HG03565 (cell line): ENCODE measurements at regions not wholly inside any gene's neighbourhood (a gene's known extent, or its start where the extent isn't known, plus 50 kb on each side); places are given as distances from the start of the nearest gene placed in this dataset.

Experiments
- ATAC-seq: cut with Tn5 transposase; IDR thresholded peaks from one replicate; pipeline ENCODE4 v1.9.1; 2021; ENCODE audit warnings: mild to moderate bottlenecking, moderate library complexity; ENCODE audit not compliant: unreplicated experiment

DNA sequence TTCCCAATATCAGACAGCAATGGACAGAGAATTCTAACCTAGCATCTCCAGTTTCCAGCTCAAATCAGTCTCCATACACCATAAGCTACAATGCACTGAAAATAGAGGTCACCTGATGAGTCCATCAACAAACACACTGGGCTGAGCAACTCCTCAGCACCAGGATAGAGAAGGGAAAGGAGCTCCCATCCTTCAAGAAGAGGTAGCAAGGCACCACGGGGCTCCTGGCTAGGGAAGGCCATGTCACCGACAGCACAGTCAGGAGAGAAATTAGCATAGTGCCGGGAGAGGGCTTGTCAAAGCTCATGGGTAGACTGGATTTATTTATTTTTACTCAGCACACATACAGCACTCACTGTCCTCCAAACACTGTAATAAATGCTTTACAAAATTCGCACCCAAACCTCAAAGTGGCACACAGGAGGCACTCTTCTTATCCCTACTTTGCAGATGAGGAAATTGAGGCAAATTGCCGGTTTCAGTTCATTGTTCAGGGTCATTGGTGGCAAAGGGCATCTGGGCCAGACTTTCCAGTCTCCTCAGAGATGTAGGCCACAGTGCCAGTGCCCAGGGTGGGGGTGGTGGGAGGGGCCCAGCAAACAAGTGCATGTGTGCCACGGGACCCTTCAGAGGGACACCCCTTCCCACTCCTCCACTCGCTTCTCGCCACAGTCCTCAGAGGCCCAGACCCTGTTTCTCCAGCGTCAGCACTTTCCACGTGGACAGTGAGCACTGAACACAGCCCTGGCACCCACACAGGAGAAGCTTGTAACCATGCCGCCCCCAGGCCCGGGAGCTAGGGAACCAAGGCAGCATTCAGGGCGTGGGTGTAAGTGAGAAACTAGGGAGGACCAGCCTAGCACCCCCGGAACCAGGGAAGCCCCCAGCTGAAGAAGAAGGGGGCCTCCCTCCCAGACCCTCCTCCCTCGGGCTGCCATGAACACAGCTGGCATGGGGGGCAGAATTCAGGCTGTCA, 1417.4 kb downstream of the TBC1D22A start:
- ATAC-seq, result no peak

DNA sequence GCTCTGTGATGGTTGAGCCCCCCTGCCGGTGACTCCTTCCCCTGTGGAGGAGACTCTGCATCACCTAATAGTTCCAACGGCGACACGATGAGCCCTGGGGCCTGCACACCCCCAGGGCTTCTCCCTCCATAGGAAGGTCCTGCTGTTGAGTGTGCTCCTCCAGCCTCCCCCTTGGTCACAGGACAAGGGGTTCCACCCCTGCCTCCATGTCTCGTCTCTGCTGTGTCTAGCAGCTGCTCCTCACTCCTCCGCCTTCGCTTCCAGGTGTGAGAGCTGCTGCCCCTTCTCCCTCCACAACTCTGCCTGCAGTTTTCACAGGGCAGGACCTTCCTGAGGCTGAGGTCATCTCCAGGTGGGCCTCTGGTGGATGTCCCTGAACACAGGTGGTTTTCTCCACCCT, 1416.1 kb downstream of the TBC1D22A start:
- ATAC-seq, result no peak

DNA sequence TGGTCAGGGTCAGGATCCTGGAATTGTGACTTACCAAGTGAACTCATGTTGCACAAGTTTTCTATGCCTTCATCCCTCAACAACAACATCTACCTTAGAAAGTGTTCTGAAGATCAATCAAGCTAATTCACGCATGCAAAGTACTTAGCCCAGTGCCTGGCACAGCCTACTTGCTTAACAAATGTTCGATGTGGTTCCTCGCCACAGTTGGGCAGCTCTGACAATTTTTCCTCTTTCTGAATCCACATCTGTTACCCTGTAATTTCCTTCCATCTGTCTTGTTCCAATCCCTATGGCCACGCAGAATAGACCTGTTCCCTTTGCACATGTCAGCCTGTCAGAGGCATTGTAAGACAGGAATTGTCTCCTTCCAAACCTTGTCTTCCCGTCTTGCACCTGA, 1415.2 kb downstream of the TBC1D22A start:
- ATAC-seq, result no peak

DNA sequence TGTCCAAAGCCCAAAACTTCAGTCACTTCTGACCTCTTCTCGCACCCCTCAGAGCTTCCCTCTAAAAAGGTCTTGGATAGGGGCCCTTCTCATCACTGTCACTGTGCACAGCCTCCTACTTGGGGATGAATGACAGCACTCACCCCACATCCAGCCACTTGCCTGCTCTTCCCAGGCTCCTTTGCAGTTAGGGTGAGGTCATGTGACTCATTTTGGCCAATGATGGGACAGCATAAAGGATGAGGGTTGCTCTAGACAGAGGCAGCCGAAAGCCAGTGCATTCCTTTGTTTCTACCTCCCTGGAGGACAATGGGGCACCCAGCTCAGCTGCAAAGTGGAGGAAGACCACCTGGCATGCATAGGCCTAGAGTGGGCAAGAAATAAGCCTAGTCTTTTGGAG, 1413.3 kb downstream of the TBC1D22A start:
- ATAC-seq, result no peak

DNA sequence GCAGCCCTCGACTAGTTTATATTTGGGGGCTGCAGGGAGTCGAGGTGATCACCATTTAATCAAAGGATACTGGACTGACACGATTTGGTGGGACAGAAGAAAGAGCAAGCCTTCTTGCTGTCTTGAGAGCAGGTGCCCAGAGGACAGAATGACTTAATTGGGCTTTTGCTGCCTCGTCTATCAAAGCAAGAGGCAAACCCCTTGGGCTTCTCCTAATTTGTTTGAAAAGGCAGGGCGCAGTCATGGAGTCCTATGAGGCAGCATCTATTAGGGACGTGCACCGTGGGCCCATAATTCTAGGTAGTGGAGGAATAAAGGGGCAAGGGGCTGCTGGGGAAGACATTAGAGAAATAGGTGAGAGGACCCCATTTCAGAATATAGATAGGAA, 1411.3 kb downstream of the TBC1D22A start:
- no peak for ATAC-seq

DNA sequence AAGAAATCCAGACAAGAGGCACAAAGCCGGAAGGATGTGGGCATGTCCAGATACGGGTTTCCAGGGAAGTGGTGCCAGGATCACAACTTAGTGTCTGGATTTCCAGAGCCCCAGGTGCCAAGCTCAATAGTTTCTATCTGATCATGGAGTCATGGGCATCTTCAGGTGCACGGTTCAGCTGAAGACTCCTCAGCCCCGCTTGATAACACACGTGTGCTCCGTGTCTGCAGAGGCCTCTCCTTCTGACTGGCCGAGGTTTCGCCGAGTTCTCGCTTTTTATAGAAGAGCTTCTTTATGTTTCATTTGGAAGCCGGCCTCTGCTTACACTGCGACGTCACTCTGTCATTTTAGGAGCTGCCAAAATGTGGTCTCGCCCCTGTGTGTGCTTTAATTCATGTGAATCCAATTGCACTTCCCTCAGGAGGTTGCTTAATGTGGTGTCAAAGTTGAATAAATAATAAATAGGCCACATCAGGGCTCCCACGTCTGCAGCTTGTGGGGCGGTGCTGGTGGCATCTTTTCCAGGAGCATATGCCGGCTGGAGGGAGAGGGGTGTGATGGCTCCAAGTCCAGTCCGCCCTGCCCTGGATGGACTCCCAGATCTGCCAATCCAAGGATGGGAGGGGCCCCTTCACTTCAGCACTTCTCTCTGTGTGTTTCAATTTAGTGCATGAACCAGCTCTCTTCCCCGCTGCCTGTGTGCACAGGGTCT, 1410.8 kb downstream of the TBC1D22A start:
- no peak for ATAC-seq

DNA sequence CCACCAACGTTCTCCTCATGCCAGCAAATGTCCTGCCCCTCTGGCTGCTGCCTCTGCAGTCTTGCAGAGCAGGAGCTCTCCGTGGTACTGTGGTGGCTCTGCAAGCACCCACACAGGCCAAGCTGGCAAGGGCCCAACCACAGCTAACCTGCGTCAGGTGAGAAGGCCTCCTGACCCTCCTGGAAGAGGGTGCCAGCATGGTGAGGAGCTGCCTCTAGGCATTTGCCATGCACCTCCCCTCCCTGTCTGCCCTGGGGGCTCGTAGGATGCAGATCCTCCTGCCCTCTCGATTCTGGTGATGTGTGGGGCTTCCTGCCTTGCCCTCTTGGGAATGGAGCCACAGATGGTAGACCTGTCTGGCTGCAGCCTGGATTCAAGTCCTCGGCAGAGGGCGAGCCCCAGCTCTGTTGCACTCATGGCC, 1408.8 kb downstream of the TBC1D22A start:
- ATAC-seq, result no peak

DNA sequence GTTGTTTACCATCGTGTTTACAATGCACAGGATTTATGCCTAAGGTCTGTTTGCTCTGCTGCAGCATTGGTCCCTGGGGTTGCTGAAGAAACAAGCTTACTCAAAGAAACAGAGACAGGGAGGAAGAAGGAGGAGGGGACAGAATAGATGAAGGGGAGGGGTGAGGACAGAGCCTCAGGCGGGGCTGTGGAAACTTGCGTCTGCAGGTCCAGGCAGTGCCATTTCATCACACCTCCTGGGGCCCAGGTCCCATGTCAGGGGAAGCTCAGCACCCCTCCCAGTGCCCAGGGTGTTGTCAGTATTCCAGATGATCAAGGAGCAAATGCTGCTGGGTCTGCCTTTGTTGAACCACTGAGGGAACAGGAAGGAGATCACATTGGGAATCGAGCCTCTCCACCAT, 1406.8 kb downstream of the TBC1D22A start:
- ATAC-seq, result no peak

DNA sequence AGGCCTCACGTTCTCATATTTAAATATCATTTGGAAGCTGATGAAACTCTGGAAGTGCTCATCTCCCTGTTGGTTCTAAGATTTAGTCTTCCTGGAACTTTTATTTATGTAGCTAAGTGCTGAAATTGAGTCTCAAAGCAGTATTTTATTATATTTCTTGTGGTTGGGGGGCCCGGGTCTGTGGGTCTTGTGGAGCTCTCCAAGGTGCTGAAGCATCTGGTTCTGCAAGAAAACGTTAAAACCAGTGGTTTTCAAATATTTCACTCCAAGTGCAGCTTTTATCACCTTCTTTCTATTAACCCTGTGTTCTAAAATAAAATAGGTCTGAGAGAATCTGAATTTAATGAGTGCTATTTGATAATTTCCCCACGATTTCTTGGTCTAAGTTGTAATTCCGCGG, 1404.8 kb downstream of the TBC1D22A start:
- ATAC-seq, result no peak

DNA sequence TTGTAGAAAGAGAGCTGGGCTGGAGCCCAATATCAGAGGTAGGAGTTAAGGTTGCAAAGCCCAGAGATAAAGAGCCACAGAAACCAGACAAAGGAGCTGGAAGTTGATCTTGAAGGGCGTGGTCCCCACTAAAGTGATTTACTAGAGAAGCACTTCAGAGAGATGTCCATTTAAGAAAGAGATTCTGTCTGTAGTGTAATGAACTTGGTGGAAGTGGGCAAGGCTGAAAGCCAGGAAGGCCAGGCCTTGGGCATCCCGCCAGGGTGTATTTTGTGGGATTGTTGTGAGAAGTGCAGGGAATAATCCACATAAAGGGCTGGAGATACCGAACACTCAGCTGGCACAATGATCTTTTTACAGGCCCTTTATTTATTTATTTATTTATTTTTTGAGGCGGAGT, 1398.8 kb downstream of the TBC1D22A start:
- ATAC-seq, result no peak

DNA sequence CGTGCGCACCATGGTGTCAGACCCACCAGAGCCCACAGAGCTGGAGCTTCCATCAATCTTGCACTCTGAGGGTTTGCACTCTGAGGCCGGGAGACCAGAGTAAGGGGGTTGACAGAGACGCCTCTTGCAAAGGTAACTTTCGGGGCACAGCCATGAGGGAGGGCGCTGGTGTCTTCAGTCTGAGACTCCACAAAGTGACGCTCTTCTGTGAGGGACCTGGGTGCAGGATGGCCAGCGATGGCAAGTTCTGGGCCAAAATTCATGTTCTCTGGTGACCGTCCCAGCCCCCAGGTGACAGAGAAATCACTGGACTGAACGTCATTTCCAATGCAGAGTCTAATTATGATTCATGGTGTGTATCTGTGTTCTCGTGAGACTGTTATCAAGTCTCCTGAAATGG, 1395.2 kb downstream of the TBC1D22A start:
- no peak for ATAC-seq

DNA sequence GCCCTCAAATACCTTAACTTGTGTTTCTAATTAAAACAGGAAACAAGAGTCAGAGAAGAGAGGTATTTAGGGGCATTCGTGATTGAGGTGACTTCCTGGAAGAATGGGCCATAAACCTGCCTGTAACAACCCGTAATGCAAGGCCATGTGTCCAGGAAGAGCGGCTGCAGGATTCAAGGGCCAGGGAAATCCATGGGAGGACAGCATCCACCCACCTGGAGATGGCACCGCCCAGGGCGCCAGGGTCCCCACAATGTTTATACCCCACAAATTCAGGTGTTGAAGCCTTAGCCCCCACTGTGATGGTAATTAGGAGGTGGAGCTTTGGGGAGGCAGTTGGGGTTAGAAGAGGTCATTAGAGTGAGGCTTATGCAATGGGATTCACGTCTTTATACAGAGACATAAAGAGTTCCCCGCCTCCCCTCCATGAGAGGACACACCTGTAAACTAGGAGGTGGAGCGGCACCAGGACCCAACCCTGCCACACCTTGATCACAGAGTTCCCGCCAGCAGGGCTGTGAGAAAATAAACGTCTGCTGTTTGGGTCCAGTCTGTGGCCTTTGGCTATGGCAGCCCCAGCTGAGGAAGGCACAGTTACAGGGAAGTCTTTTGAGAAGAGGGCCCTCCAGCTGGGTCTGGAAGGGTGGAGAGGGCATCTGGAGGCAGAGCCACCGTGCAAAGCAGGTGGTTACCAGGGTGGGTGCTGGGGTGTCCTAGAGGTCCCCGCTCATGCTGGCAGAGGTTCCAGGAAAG, 1394.3 kb downstream of the TBC1D22A start:
- ATAC-seq, result no peak

DNA sequence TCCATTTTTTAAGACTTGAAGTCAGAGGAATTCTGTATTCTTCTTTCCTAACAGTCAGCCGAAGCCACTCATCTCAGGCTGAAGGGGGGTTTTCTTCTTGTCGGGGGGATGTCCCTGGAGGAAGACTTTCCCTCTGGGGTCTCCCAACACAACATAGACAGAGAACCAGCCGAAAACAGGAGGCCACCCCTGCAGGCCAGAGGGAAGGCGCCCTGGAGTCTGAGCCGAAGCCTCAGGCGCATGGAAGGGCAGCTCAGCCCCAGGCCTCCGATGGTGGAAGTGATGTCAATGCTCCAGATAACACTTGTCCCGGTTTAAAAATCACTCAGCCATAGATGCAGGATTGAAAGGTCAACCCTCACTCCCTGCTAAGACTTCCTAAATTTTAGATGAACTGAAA, 1393.0 kb downstream of the TBC1D22A start:
- no peak for ATAC-seq

DNA sequence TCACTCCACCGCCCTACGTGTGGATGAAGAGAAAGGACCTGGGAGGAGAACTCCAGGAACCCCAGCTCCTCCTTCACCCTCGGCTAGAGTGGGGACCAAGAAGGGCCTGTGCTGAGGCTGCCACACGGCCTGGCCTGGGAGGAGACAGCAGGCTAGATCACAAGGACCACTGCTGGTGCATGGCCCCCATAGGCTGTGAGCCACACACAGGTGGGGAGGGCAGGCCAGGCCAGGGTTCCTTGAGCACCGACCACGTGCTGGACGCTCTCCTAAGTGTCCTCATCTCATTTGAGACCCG, 1392.4 kb downstream of the TBC1D22A start:
- ATAC-seq, result no peak

DNA sequence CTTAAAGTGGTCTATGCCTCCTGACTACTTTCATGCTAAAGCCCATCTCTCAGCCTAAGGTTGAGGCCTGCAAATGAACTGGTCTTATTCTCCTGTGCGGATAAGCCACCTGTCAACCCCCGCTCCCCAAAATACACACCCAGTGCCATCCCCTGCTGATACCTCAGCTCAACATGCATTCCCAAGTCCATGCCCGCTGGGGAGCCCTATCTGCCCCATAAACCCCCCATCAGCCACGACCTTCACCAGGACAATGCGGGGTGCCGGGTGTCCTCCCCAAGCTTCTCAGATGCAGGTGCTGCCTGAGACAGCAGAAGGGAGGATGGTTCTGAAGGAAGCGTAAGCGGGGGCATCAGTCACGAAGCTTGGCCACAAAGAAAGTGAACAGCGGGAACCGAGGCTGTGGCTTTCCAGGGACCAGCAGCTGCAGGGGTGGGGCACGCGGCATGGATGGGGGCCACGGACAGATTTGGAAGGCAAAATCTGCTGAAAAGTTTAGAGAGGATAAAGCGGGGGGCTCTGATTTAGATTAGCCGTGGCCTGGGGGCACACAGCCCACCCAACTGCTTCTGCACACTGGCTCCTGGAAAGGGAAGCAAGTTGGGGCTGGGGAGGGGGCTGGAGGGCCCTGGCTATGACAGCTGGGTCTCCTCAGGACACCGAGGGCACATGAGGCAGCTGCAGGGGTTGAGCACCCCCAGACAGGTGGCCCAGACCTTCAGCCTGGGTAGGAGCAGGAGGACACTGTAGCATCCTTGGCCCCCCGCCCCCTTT, 1391.9 kb downstream of the TBC1D22A start:
- ATAC-seq, result no peak

DNA sequence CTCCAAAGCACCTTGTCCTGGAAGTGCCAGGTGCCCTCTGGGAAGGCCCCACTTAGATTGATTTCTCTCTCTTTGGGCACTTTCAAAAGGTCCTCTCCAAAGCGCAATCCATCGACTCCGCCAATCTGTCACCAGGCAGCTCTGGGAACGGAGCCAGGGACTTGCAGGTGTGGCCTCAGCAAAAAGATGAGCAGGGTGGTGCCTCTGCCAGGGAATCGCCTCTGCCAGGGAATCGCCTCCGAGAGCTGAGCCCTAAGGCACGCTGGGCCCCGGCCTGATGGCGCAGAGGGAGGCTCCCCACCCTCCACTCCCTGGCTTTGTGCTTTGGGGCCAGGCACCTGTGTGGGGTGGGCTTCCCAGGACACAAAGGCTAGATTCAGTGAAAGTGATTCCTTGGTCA, 1391.3 kb downstream of the TBC1D22A start:
- no peak for ATAC-seq

DNA sequence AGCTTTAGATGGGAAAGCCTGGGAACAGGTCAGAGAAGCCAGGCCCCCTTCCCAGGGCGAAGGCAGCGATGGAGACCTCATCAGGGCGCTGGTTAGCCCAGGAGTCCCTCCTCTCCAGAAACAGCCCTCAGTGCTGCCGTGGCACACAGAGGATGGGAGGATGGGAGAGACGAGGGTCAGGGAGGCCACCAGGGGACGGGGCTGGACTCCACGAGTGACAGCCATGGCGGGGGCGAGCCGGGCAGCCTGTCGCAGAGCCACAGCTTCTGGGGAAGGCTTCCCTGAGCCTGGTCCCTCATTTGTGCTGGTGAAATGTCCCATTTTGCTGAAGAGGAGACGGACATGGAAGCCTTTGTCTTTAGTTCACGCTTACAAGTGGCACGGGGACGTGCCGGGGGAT, 1390.5 kb downstream of the TBC1D22A start:
- no peak for ATAC-seq

DNA sequence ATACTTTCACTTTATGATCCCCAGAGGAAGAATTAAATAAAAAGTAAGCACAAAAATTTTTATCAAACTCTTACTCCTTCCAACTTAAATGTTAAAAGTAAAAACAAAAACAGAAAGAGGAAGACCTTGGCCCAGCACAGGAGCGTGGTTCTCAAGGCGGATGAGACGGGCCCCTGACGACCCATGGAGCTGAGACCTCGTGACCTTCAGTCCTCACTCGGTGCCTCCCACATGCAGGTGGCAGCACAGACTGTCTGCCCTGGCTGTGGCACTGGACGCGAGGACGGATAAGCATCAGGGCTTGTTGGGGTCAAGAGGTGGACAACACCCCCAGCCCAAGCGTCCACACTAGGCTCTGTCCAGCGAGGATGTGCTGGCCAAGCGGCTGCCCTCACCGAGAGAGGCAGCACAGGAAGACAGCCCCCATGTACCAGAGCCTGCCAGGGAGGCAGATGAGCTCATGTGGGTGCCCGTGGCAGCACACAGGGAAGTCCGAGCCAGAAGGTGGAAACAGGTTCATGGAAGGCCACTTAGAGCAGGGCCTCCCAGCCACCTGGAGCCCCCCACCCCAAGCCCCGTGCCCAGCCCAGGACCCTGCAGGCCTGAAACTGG, 1389.8 kb downstream of the TBC1D22A start:
- ATAC-seq, result no peak

DNA sequence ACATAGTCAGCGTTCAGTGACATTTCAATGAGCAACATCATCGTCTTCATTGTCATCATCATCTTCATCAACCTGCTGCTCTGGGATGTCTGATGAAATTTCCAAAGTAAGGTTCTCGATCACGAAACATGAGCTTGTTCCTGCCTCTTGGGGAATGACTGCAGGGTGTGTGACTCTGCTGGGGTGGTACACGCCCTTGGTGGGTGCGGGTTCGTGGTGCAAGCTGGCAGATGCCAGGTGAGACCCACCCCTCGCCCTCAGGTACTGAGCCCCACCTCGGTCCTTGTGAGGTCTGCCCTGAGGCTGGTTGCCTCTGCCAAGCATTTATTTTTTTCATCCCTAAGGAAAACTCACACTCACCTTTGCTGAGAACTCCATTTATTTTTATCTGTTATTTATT, 1389.2 kb downstream of the TBC1D22A start:
- no peak for ATAC-seq

DNA sequence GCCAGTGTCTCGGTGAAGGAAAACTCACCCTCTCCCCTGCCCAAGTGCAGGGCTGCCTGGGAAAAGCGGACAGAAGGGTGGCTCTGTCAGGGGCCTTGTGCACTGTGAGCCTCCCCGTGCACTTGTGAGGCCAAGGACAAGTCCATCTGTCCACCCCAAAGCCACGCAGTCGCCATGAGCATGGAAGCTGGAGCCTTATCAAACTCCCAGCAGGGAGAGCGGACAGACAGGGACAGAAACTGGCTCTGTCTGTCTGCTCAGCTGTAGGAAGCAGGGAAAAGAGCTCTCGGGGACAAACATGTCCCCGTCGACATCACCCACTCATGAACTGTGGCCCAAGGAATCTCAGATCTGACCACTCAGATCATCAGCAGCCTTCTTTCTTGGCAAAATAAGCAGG, 1385.4 kb downstream of the TBC1D22A start:
- no peak for ATAC-seq

DNA sequence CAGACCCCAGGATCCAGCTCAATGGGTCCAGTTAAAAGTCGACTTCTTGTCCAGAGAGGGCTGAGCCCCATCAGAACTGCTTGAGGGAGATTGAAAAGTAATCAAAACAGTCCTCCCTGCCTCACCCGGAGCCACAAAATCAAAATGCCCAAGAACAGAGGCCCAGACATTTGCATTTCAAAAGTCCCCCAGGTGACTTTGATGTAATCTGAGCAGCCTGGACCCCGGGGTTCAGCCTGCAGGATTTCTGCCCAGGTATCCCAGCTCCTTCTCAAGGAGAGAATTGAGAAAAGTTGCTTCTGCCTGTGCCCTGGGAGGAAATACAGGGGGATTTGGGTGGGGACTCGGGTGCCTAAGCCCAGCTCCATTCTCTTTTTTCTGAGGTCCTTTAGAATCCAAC, 1385.0 kb downstream of the TBC1D22A start:
- no peak for ATAC-seq
